ENCODE measurements at regions not wholly inside any gene's neighbourhood (a gene's known extent, or its start where the extent isn't known, plus 50 kb on each side); places are given as distances from the start of the nearest gene placed in this dataset.

DNA sequence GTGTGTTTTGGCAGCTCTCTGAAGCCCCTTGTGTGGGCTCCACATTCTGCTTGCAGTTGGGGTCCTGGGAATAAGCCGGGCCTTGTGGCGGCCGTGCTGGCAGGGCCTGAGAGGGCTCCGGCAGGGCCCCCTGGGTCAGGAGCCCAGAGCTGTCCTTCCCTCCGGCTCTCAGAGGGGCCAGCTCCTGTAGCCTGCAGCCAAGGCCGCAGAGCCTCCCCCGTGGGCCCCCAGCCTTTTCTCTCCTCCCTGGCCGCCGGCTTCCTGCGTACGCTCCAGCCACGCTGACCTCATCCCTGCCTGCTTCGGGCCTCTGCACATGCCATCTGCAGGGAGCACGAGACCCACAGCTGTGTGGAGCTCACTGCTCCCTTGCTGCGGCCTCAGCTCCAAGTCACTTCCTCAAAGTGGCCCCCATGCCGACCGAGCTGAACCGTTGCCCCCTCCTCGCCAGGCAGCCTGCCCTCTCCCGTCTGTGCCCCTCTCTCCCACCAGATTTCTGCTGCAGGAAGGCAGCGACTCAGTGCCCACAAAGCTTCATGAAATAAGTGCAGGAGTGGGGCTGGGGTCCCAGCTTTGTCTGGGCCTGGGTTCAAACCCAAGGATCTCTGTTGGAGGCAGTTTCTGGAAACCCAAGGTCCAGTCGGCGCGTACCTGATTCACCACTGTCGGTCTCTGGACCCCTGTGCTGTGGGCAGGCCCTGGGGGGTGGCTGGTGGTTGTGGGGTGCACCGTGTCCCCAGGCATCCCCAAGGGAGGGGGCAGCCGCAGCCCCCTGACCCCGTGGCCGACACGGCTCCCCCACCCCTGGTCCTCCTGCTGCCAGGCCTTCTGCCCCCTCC, 57.1 kb upstream of the NKX1-1 start:
- DNase-seq (ENCODE audit: low read depth) = no peak

DNA sequence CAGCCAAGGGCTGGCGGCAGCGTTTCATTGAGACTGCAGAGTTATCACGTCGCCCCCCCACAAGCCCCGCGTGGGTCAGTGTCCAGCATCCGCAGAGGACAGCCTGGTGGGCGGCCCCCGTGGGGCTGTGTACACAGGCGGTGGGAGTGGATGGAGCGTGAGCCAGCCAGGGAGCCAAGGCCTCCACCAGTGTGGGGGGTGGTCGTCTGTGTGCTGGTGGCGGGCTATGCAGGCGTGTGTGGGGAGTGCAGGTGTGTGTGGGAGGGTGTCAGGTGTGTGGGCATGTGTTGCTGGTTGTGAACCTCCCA, 56.5 kb upstream of the NKX1-1 start:
- DNase-seq (ENCODE audit: low read depth) = no peak

DNA sequence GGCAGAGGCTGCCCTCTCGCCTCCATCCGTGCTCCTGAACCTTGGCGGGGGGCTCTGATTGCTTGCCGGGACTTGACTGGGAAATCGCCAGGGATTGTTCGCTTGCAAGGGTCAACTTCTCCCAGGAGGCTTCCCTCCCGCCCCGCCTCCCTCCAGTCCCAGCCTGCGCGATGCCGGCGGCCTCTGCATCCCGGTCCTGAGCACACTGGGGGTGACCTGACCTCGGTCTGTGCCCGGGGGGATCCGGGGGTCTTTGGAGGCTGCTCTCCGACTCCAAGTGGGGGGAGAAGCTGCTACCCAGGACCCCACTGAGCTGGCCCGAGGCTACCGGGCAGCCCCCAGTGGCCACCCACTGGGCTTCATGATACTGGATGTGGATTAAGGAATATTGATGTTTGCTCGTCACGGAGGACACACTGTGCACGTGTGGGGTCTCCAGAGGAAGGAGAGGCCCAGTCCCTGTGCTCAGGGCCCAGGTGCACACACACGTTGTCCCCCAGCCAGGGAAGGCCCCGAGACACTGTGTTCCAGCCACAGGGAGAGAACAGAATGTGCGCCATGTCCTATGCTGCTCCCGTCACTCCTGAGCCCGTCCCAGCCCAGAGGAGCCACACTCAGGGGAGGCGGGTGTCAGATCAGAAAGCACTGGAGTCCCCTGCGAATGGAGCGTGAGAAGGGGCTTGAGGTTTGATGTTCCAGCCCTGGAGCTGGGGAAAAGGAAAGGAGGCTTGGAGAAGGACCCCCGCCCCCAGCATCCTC, 55.9 kb upstream of the NKX1-1 start:
- no peak for DNase-seq (ENCODE audit: low read depth)

- DNase-seq (ENCODE audit: low read depth) = no peak
These were observed 55.0 kb upstream of the NKX1-1 start for GRCh38 chr4:1460967-1461868.

DNA sequence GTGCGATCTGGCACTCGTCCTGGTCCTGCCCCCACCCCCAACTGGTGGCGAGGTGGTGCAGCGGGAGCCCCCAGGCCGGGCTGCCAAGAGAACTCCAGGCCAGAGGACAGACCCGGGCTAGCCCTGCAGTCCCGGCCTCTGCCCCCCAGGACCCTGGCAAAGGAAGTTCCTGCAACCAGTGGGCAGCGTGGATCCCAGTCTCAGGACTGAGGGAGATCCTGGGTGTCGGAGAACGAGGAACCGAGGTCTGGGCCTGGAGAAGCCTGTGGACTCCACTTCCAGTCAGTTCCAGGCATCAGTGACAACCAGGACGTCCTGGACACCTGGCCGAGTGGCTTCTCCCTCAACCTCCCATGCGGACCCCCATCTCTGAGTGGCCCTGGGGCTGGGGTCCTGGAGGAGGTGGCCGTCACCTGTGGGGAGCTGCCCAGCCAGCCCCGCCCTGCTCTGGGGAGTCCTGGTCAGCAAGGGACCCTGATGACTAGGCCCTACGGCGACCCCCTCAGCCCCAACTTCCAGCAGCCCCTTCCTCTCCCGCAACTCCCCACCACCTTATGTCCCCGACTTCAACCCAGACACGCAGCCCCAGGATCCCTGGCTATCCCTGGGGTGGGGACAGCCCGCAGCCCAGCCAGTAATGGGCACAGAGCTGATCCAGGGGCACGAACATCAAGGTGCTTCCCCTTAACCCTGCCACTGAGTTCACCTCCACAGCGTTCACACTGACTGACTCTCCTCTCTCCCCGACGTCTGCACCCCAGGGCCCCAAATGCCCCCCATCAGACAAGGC, 53.7 kb upstream of the NKX1-1 start:
- no peak for DNase-seq (ENCODE audit: low read depth)

GRCh38 chr4:1459081-1459721, 53.0 kb upstream of the NKX1-1 start:
- no peak for DNase-seq (ENCODE audit: low read depth)

- DNase-seq (ENCODE audit: low read depth) = no peak
These were observed 52.3 kb upstream of the NKX1-1 start for GRCh38 chr4:1458581-1458980.
